Inflammatory macrophage (primary cell): ENCODE measurements at regions not wholly inside any gene's neighbourhood (a gene's known extent, or its start where the extent isn't known, plus 50 kb on each side); places are given as distances from the start of the nearest gene placed in this dataset.
A peak's percentile ranks its signal among the peaks of the same experiment; 100 is the strongest.
"Not testable (repeated sequence)": the region's sequence is repeated elsewhere in the genome, so short reads cannot be mapped to it uniquely, and the experiment has no call there.

Source experiments
- DNase-seq, 2 donors: peaks; one replicate each; pipeline ENCODE4 v3.0.0-alpha.2; 2020 to 2022

GRCh38 chr15:69685512-69686452, 233.2 kb downstream of the RPLP1 start:
- no peak for DNase-seq

GRCh38 chr15:69686626-69687025, 234.0 kb downstream of the RPLP1 start:
- no peak for DNase-seq

DNA sequence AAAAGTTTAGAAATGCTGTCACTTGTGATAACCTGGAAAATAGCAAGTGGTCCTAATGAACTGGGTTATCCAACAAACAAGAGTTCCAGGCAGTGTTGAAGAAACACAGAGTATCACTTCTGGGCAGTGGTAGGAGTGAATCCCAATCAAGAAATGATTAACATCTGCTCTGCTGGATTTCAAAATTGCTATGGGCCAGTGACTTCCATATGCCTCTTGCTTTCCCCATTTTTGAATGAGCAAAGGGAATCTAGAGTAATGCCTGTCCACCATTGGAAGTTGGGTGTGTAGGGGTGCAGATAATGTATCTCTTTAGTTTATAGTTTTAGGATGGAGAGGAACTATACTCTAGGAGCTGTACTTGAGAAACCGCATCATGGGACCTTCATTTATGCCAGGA, 236.5 kb downstream of the RPLP1 start:
- no peak for DNase-seq

DNA sequence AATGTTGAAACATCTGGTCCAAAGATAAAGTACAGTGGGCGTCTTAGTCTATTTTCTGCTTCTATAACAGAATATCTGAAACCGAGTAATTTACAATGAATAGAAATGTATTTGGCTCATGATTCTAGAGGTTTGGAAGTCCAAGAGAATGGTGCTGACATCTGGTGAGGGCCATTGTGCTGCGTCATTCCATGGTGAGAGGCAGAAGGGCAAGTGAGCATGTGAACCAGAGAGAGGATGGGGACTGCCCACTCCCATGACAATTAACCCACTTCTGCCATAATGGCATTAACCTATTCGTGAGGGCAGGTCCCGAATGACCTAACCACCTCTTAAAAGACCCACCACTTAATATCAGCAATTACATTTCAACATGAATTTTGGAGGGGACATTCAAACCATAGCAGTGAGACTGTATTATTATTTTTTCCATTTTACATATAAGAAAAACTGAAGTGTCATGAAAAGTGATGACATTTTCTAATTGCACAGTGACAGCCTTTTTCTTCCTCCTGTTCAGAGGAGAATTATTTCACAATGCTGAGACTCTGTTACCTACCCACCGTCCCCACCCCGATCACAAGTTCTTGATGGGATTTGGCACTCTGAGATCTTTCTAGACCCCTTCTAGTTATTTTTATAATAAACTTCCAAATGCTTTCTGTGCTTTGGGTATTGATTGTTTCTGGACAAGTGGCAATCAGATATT, 238.8 kb downstream of the RPLP1 start:
- peak in 1 of 2 donors; percentile 54 for DNase-seq

DNA sequence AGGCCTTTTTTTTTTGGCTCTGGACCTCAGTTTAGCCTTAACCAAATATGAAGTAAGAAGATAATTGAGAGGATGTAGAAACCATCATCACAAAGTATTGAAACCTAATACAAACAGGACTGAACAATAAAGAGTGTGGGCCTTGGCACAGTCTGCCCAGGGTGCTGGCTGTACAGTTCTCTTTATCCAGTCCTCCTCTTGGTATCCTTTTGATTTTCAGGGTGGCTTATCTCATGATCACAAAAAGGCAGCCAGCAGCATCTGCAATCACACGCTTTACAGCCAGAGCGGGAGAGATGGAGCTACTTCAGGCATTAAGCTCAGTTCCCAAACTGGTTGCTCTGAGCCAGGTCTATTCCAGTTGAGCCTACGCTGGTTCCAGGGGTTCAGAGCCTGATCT, 239.7 kb downstream of the RPLP1 start:
- DNase-seq, result no peak

DNA sequence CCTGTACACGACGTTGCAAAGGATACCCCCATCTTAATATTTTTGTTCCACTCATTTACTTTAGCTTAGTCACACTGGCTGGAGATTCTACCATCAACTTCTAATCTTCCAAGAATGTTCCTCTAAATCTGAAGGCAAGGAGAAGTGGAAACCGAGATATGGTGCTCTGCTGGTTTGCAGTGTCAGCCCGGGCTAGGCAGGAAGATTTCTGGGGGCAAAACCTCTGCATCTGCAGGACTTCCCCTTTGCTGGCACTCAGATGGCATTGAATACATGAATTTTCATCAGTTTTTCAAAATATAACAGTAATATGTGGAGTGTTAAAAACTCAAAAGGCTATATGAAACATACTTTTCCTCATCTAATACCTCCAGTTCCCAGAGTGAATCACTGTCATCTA, 240.4 kb downstream of the RPLP1 start:
- DNase-seq, result peak; percentile 27 to 30

DNA sequence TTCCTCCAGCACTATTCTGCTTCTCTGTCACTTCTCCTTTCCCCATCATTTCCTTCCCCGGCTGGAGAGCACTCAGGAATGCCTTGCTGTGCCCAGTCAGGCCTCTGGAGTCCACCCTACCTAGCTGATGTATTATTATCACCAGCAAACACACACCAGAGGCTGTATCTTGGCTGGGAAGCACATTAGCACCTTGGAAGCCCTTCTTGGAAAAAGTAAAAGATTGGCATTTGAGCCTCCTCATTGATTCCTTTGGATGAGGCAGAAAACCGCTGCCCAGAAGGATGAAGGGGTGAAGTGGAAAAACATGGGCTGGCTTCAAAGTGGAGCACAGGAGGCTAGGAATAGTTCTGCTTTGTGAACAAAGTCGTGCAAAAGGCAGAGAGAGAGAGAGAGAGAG, 244.3 kb downstream of the RPLP1 start:
- no peak for DNase-seq

DNA sequence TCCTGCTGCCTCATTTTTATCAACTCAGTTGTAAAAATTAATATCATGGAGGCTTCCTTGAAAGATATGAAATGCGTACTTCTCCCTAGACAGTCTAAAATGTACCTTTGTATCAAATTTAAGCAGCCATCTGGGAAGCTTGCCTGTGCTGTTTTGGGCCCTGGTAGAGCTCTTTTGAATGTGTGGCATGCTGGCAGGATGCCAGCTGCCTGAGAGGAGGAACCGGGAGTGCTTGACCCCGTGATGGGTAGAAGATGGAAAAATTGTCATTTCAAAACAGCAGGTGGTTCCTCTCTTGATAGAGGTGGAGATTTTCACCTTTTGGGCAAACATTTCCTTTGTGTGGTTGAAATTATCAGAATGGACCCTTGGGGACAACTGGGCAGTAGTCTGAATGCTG, 245.3 kb downstream of the RPLP1 start:
- DNase-seq, result peak; percentile 51 to 69

- no peak for DNase-seq
Measured at GRCh38 chr15:69699096-69699495, 246.5 kb downstream of the RPLP1 start.

DNA sequence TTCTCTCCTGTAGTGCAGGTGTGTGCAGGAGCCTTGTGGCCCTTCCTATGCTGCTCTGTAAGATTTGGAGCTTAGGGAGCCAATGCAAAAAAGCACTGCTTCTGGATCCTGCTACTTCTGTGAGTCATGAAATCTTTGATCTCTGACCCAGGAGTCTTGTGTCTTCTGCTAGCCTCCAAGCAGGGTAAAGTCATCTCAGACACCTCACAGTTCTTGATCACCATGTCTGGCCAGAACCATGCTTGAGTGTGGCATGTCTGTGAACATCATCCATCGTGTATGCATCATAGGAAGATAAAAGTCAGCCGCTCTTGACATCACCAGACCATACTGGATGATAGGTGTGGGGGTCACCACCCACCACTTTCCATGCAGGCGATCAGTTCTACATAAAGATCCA, 247.8 kb downstream of the RPLP1 start:
- no peak for DNase-seq

DNA sequence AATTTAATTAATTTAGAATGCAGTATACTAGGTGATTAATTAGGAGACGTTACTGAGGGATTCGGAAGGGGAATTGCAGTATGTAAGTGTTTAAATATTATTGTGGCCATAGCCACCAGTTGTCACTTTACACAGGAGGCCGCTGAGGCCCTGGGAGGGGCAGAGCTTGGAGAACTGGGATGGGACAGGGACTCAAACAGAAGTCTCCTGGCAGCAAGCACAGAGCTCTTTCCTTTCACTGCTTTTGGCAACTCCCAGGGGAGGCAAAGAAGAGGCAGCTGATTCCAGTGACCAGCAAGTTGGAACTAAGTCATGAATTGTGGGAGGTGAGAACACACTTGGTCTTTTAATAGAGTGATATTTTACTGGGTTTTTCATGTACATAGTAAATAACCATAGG, 248.6 kb downstream of the RPLP1 start:
- no peak for DNase-seq

DNA sequence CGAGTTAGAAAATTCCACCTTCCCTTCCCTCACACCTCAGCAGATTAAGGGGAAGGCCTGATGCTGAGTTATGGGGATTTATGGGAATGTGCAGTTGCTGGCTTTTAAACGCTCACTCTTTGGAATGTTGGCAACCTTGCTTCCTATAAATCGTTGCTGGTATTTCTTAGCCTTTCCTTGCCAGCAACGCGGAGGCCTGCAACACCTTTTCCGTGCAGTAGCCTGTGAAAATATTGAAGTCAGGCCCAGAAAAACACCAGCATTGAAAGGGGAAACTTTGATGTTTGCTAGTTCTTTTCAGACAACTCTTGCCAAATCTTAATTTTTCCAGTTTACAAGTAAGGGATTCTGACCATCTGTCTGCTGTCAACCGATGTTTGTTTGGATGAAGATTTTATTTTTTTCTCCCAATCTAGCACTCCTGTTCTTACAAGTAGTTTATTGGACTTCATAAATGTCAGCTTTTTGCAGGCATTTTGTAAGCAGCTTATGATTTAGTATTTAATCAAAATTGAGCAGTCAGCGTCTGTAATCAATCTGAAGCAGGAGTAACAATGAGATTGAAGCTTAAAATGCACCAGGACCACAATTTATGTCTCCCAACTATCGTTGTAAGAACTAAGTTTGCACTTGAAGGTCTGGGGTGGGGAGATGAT, 251.0 kb downstream of the RPLP1 start:
- DNase-seq, result no peak

GRCh38 chr15:69704229-69704628, 251.6 kb downstream of the RPLP1 start:
- no peak for DNase-seq

DNA sequence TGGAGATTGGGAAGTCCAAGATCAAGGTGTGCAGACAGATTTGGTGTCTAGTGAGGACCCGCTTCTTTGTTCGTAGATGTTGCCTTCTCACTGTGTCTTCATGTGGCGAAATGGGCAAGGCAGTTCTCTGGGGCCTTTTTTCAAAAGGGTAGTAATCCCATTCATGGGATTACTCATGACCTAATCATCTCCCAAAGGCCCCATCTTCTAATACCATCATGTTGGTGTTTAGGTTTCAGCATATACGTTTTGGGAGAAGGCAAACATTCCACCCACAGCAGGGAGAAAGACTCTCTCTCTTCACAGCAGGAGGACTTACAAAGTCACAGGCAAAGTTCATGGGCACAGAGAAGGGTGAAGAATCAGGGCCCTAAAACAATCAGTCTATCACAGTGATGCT, 252.1 kb downstream of the RPLP1 start:
- no peak for DNase-seq

DNA sequence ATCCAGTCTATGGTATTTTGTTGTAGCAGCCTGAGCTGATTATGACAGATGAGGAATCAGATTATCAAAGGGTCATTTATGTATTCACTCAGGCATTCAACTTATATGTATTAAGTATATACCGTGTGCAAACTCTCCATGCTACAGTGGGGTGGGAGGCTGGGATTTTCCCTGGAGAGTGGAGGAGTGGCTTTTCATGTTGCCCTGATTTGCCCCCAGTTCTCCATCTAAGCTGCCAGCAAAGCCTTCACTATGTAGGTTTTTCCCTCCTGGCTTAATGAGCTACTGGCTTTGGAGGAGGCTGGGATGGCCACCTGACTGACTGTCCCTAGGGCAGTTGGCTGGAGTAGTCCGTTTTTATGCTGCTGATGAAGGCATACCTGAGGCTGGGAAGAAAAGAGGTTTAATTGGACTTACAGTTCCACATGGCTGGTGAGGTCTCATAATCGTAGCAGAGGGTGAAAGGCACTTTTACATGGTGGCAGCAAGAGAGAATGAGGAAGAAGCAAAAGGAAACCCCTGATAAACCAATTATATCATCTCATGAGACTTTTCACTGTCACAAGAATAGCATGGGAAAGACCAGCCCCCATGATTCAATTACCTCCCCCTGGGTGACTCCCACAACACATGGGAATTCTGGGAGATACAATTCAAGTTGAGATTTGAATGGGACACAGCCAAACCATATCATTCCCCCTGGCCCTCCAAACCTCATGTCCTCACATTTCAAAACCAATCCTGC, 253.9 kb downstream of the RPLP1 start:
- peak in 1 of 2 donors; percentile 42 for DNase-seq

GRCh38 chr15:69707241-69707640, 254.6 kb downstream of the RPLP1 start:
- DNase-seq, result not testable (repeated sequence)

DNA sequence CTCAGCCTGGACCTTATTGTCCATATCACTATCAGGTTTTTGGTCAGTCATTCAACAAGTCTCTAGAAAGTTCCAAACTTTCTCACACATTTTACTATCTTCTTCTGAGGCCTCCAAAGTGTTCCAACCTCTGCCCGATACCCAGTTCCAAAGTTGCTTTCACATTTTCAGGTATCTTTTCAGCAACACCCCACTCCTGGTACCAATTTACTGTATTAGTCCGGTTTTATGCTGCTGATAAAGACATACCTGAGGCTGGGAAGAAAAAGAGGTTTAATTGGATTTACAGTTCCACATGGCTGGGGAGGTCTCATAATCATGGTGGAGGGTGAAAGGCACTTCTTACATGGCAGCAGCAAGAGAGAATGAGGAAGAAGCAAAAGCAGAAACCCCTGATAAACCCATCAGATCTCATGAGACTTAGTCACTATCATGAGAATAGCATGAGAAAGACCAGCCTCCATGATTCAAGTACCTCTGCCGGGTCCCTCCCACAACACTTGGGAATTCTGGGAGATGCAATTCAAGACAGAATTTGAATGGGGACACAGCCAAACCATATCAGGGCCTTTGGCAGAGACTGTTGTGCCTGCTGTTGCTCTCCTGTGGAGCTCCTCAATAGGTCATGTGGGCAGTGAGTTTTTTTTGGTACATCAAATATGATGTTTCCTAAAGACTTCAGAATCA, 256.0 kb downstream of the RPLP1 start:
- DNase-seq, result peak; percentile 43 to 69

DNA sequence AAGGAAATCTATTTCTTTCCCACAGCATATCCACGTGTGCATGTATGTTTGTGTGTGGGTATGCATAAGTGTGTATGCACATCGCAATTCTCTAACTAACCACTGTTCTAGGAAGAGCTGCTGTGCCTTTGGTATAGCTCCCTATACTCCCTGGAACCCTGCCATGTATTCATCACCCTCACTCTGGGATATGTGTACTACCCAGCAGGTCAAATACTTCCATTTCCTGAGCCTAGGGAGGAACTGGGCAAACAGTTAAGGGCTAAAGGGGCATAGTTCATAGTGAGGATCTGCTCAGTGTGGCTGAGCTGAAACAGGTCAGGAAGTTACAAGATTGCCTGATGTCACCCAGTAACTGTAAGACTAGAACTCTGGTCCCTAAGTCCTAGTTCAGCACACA, 260.4 kb downstream of the RPLP1 start:
- DNase-seq, result peak; percentile 38 to 52

GRCh38 chr15:69713726-69714559, 261.3 kb downstream of the RPLP1 start:
- no peak for DNase-seq

- DNase-seq, result no peak
Measured at GRCh38 chr15:69715210-69715609, 262.6 kb downstream of the RPLP1 start.

- peak; percentile 38 to 71 for DNase-seq
Measured at GRCh38 chr15:69718436-69718835, 265.8 kb downstream of the RPLP1 start.
